Fibroblast of gingiva (primary cell): ENCODE measurements at regions not wholly inside any gene's neighbourhood (a gene's known extent, or its start where the extent isn't known, plus 50 kb on each side); places are given as distances from the start of the nearest gene placed in this dataset.
"Not testable (repeated sequence)": the region's sequence is repeated elsewhere in the genome, so short reads cannot be mapped to it uniquely, and the experiment has no call there.

Experiments
- DNase-seq: peaks from one replicate; pipeline ENCODE4 v3.0.0-alpha.2; 2011; ENCODE audit warnings: low read depth

GRCh38 chr19:31037286-31037980 is 311.8 kb downstream of the TSHZ3 start:
- no peak for DNase-seq

GRCh38 chr19:31031455-31031854 is 317.8 kb downstream of the TSHZ3 start:
- not testable (repeated sequence) for DNase-seq

GRCh38 chr19:31023038-31023437 is 326.2 kb downstream of the TSHZ3 start:
- no peak for DNase-seq

- no peak for DNase-seq
Observed at GRCh38 chr19:31018936-31019335, 330.3 kb downstream of the TSHZ3 start.

- DNase-seq: no peak
Observed at GRCh38 chr19:31015778-31016177, 333.5 kb downstream of the TSHZ3 start.

GRCh38 chr19:31014668-31015067 is 334.6 kb downstream of the TSHZ3 start:
- DNase-seq: no peak

GRCh38 chr19:31013384-31014020 is 335.7 kb downstream of the TSHZ3 start:
- DNase-seq: no peak

- DNase-seq: no peak
Observed at GRCh38 chr19:31002518-31003244, 346.6 kb downstream of the TSHZ3 start.

GRCh38 chr19:31001991-31002390 is 347.2 kb downstream of the TSHZ3 start:
- DNase-seq: no peak

- DNase-seq: no peak
Observed at GRCh38 chr19:31000913-31001312, 348.3 kb downstream of the TSHZ3 start.

- no peak for DNase-seq
Observed at GRCh38 chr19:30999726-31000125, 349.5 kb downstream of the TSHZ3 start.

- no peak for DNase-seq
Observed at GRCh38 chr19:30997222-30997621, 352.0 kb downstream of the TSHZ3 start.

- DNase-seq: no peak
Observed at GRCh38 chr19:30978639-30979038, 370.6 kb downstream of the TSHZ3 start.

GRCh38 chr19:30969591-30969990 is 379.6 kb downstream of the TSHZ3 start:
- no peak for DNase-seq

- no peak for DNase-seq
Observed at GRCh38 chr19:30968841-30969399, 380.3 kb downstream of the TSHZ3 start.

- DNase-seq: no peak
Observed at GRCh38 chr19:30968210-30968609, 381.0 kb downstream of the TSHZ3 start.

- no peak for DNase-seq
Observed at GRCh38 chr19:30966486-30966885, 382.8 kb downstream of the TSHZ3 start.

GRCh38 chr19:30959011-30959410 is 390.2 kb downstream of the TSHZ3 start:
- DNase-seq: no peak

GRCh38 chr19:30955112-30956104 is 393.8 kb downstream of the TSHZ3 start:
- no peak for DNase-seq

GRCh38 chr19:30944276-30944932 is 404.8 kb downstream of the TSHZ3 start:
- DNase-seq: not testable (repeated sequence)
